Stimulated activated CD4-positive, alpha-beta T cell treated with anti-CD3 and anti-CD28 coated beads, Interleukin-2, amount 100 ng/mL, for 48 hours (primary cell): ENCODE measurements at regions not wholly inside any gene's neighbourhood (a gene's known extent, or its start where the extent isn't known, plus 50 kb on each side); places are given as distances from the start of the nearest gene placed in this dataset.
"Not testable (repeated sequence)": the region's sequence is repeated elsewhere in the genome, so short reads cannot be mapped to it uniquely, and the experiment has no call there.

Source experiments
- DNase-seq, 2 donors: peaks; one replicate each; pipeline ENCODE4 v3.0.0-alpha.2; 2020

GRCh38 chr15:69602921-69603320, 150.3 kb downstream of the RPLP1 start:
- DNase-seq = no peak

- no peak for DNase-seq
Observed at GRCh38 chr15:69603369-69604071, 150.9 kb downstream of the RPLP1 start.

- DNase-seq = no peak
Observed at GRCh38 chr15:69604072-69604411, 151.4 kb downstream of the RPLP1 start.

GRCh38 chr15:69606144-69606543, 153.5 kb downstream of the RPLP1 start:
- DNase-seq = no peak

GRCh38 chr15:69606921-69607500, 154.4 kb downstream of the RPLP1 start:
- DNase-seq = no peak

GRCh38 chr15:69608661-69609060, 156.0 kb downstream of the RPLP1 start:
- DNase-seq = no peak

GRCh38 chr15:69609176-69609575, 156.6 kb downstream of the RPLP1 start:
- DNase-seq = no peak

- no peak for DNase-seq
Observed at GRCh38 chr15:69609776-69610175, 157.2 kb downstream of the RPLP1 start.

- no peak for DNase-seq
Observed at GRCh38 chr15:69610277-69610676, 157.7 kb downstream of the RPLP1 start.

- no peak for DNase-seq
Observed at GRCh38 chr15:69610858-69611257, 158.2 kb downstream of the RPLP1 start.

GRCh38 chr15:69612112-69612511, 159.5 kb downstream of the RPLP1 start:
- DNase-seq = no peak

GRCh38 chr15:69613182-69613581, 160.6 kb downstream of the RPLP1 start:
- DNase-seq = no peak

GRCh38 chr15:69613988-69614387, 161.4 kb downstream of the RPLP1 start:
- no peak for DNase-seq

- DNase-seq = no peak
Observed at GRCh38 chr15:69615736-69616135, 163.1 kb downstream of the RPLP1 start.

- DNase-seq = no peak
Observed at GRCh38 chr15:69616558-69616957, 163.9 kb downstream of the RPLP1 start.

GRCh38 chr15:69617144-69617543, 164.5 kb downstream of the RPLP1 start:
- not testable (repeated sequence) for DNase-seq

GRCh38 chr15:69623392-69624154, 171.0 kb downstream of the RPLP1 start:
- DNase-seq = no peak

- no peak for DNase-seq
Observed at GRCh38 chr15:69624155-69624520, 171.5 kb downstream of the RPLP1 start.

- no peak for DNase-seq
Observed at GRCh38 chr15:69624816-69625215, 172.2 kb downstream of the RPLP1 start.

GRCh38 chr15:69625328-69625727, 172.7 kb downstream of the RPLP1 start:
- DNase-seq = no peak

GRCh38 chr15:69626095-69627066, 173.8 kb downstream of the RPLP1 start:
- DNase-seq = no peak

- no peak for DNase-seq
Observed at GRCh38 chr15:69627548-69628158, 175.0 kb downstream of the RPLP1 start.
